SK-N-SH (cell line): ENCODE measurements at regions not wholly inside any gene's neighbourhood (a gene's known extent, or its start where the extent isn't known, plus 50 kb on each side); places are given as distances from the start of the nearest gene placed in this dataset.
"Not testable (repeated sequence)": the region's sequence is repeated elsewhere in the genome, so short reads cannot be mapped to it uniquely, and the experiment has no call there.

Source experiments
- CTCF ChIA-PET: fragments of 300-600, 350-600 bp; formaldehyde crosslinking; extraction: SDS; loops from one replicate; lab custom pipeline; 2021; lab: Yijun Ruan, JAX
- POLR2A ChIA-PET: fragments of 350-600 bp; sonication (Branson Sonifier 250); formaldehyde crosslinking; extraction: SDS; loops from one replicate; lab custom pipeline; 2020; ENCODE audit warnings: antibody characterized with exemption, inconsistent platforms; lab: Yijun Ruan, JAX
- DNase-seq: peaks from one replicate; pipeline ENCODE4 v3.0.0; 2012
- H2AFZ ChIP-seq: fragments of 200-600 bp; sonication (generic); 2 replicates; pipeline ENCODE4 v1.8.1; 2016; ENCODE audit warnings: antibody characterized with exemption, mild to moderate bottlenecking, low read depth
- H3F3A ChIP-seq: fragments of 200-600 bp; sonication (generic); replicated peaks from 2 replicates; pipeline ENCODE3; 2016; ENCODE audit warnings: antibody characterized with exemption, mild to moderate bottlenecking; ENCODE audit not compliant: insufficient read depth
- H3K27ac ChIP-seq, 2 experiments: fragments of 200-500 bp in 1 of 2; fragments of 200-600 bp in 1 of 2; sonication (Bioruptor generic) in 1 of 2; sonication (generic), shearing (Covaris generic) in 1 of 2; 2 replicates each; pipeline versions ENCODE4 v1.5.1 to v1.6.1; 2014 to 2016; ENCODE audit warnings: low read depth in 2 of 2, inconsistent platforms in 1 of 2, low read length in 1 of 2, mild to moderate bottlenecking in 1 of 2, mixed read lengths in 1 of 2
- H3K27me3 ChIP-seq: fragments of 200-600 bp; sonication (generic), shearing (Covaris generic); 2 replicates; pipeline ENCODE4 v1.6.1; 2016; ENCODE audit warnings: mixed run types; ENCODE audit not compliant: insufficient read depth
- H3K36me3 ChIP-seq, 2 experiments: fragments of 200-500 bp in 1 of 2; fragments of 200-600 bp in 1 of 2; sonication (Bioruptor generic) in 1 of 2; sonication (generic) in 1 of 2; replicated peaks in 1 of 2; 2 replicates each; pipeline versions ENCODE3 to v1.5.1; 2014 to 2016; ENCODE audit warnings: low read length in 1 of 2, mild to moderate bottlenecking in 1 of 2; ENCODE audit not compliant: insufficient read depth in 2 of 2, control insufficient read depth in 1 of 2
- H3K4me1 ChIP-seq, 2 experiments: fragments of 200-500 bp in 1 of 2; fragments of 200-600 bp in 1 of 2; sonication (Bioruptor generic) in 1 of 2; sonication (generic), shearing (Covaris generic) in 1 of 2; 2 replicates each; pipeline versions ENCODE4 v1.5.1 to v1.6.1; 2014 to 2016; ENCODE audit warnings: low read depth in 1 of 2, low read length in 1 of 2, mixed run types in 1 of 2; ENCODE audit not compliant: insufficient read depth in 2 of 2, control insufficient read depth in 1 of 2
- H3K4me2 ChIP-seq: fragments of 200-600 bp; sonication (generic), shearing (Covaris generic); 2 replicates; pipeline ENCODE4 v1.6.1; 2017; ENCODE audit warnings: mixed run types
- H3K4me3 ChIP-seq, 2 experiments: fragments of 200-500 bp in 1 of 2; fragments of 200-600 bp in 1 of 2; sonication (Bioruptor generic) in 1 of 2; sonication (generic), shearing (Covaris generic) in 1 of 2; 2 replicates each; pipeline versions ENCODE4 v1.5.1 to v1.8.1; 2014 to 2016; ENCODE audit warnings: low read depth in 2 of 2, inconsistent platforms in 1 of 2, low read length in 1 of 2, mild to moderate bottlenecking in 1 of 2, mixed read lengths in 1 of 2, moderate library complexity in 1 of 2
- H3K79me2 ChIP-seq: fragments of 200-600 bp; sonication (generic); 2 replicates; pipeline ENCODE4 v1.8.1; 2017; ENCODE audit warnings: mild to moderate bottlenecking; ENCODE audit not compliant: insufficient read depth
- H3K9ac ChIP-seq: fragments of 200-600 bp; sonication (generic); 2 replicates; pipeline ENCODE4 v1.6.1; 2017; ENCODE audit warnings: mixed run types
- H3K9me2 ChIP-seq: fragments of 200-600 bp; sonication (generic); 2 replicates; pipeline ENCODE4 v1.6.1; 2017; ENCODE audit warnings: mixed run types
- H3K9me3 ChIP-seq: fragments of 200-600 bp; sonication (generic); 2 replicates; pipeline ENCODE4 v1.6.1; 2017; ENCODE audit warnings: mixed run types, mild to moderate bottlenecking, moderate library complexity
- H4K20me1 ChIP-seq: fragments of 200-600 bp; sonication (generic); 2 replicates; pipeline ENCODE4 v1.6.1; 2017; ENCODE audit warnings: mild to moderate bottlenecking, mixed run types; ENCODE audit not compliant: insufficient read depth
- FOXM1 ChIP-seq: IDR thresholded peaks from 2 replicates; pipeline ENCODE4 v1.4.0; 2012; ENCODE audit warnings: low read depth, mild to moderate bottlenecking
- GABPA ChIP-seq: IDR thresholded peaks from 2 replicates; pipeline ENCODE4 v1.4.0; 2012; ENCODE audit warnings: low read depth, mild to moderate bottlenecking
- GATA2 ChIP-seq: sonication (generic); formaldehyde crosslinking; IDR thresholded peaks from 2 replicates; pipeline ENCODE4 v1.5.0; 2020; ENCODE audit warnings: mild to moderate bottlenecking, missing genetic modification reagents
- MEF2A ChIP-seq: IDR thresholded peaks from 2 replicates; pipeline ENCODE4 v1.4.0; 2012; ENCODE audit warnings: low read depth, borderline replicate concordance
- MXI1 ChIP-seq: IDR thresholded peaks from 2 replicates; pipeline ENCODE4 v1.6.1; 2012; ENCODE audit warnings: mild to moderate bottlenecking, low read depth, low read length, improper control_type of control experiment
- NFIC ChIP-seq: IDR thresholded peaks from 2 replicates; pipeline ENCODE4 v1.4.0; 2012; ENCODE audit warnings: borderline replicate concordance
- NRF1 ChIP-seq: IDR thresholded peaks from 2 replicates; pipeline ENCODE4 v1.6.1; 2012; ENCODE audit warnings: low read depth, mild to moderate bottlenecking, low read length
- POLR2AphosphoS5 ChIP-seq: IDR thresholded peaks from 2 replicates; pipeline ENCODE4 v1.6.1; 2012; ENCODE audit warnings: low read depth, low read length
- RFX5 ChIP-seq: IDR thresholded peaks from 2 replicates; pipeline ENCODE4 v1.6.1; 2012; ENCODE audit warnings: mild to moderate bottlenecking, improper control_type of control experiment, low read length
- SIN3A ChIP-seq: IDR thresholded peaks from 2 replicates; pipeline ENCODE4 v1.6.1; 2012; ENCODE audit warnings: low read depth, mild to moderate bottlenecking, low read length, moderate library complexity, borderline replicate concordance
- YY1 ChIP-seq: IDR thresholded peaks from 2 replicates; pipeline ENCODE4 v1.4.0; 2012; ENCODE audit warnings: low read depth, mild to moderate bottlenecking
- WGBS: methylation state at CpG from one replicate; pipeline ENCODE4 v1.1.6; 2017; ENCODE audit warnings: low lambda C conversion rate; 5-methylcytosine and 5-hydroxymethylcytosine counted together
- TF ChIP-seq, protein P1 (sequence below): fragments of 200-600 bp; sonication (generic); IDR thresholded peaks from 2 replicates; pipeline ENCODE4 v1.6.1; 2017; ENCODE audit warnings: antibody characterized with exemption, mild to moderate bottlenecking, moderate library complexity
- TF ChIP-seq, protein P2 (sequence below): IDR thresholded peaks from 2 replicates; pipeline ENCODE4 v1.4.0; 2012; ENCODE audit warnings: low read depth, borderline replicate concordance
- TF ChIP-seq, protein P3 (sequence below): fragments of 150-350 bp; IDR thresholded peaks from 2 replicates; pipeline ENCODE4 v1.6.1; 2016; ENCODE audit warnings: mild to moderate bottlenecking, low read depth, low read length
- TF ChIP-seq, protein P4 (sequence below): IDR thresholded peaks from 2 replicates; pipeline ENCODE4; 2012
- TF ChIP-seq, protein P5 (sequence below): IDR thresholded peaks from 2 replicates; pipeline ENCODE4 v1.6.1; 2012; ENCODE audit warnings: mild to moderate bottlenecking, low read depth, low read length, moderate library complexity
- TF ChIP-seq, protein P6 (sequence below): IDR thresholded peaks from 2 replicates; pipeline ENCODE4 v1.4.0; 2012; ENCODE audit warnings: low read depth

DNA sequence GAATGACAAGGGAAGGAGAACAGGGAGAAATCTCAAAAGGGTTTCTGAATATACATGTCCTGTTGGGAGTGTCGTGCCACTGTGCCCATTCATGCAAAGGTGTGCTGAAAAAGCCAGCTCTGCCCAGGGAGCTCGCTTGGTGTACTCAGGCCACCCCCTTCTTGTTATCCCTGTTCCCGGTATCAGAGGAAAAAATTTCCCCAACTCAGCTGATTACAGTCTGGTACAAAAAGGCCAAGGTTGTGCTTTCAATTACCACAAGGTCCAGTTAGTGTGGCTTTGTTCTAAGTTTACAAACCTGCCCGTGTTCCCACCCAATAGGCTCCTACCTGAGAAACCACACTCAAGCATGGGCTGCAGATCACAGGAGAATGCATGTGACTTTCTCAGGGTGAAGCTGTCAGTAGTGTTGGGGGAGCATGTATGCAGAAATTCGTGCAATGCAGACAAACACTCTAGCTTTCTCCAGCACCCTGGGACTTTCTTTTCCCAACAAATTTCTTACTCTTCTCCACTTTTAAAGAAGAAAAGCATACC, 648.5 kb downstream of the NR2F2 start (continued):
- TF ChIP-seq, protein P1, sequence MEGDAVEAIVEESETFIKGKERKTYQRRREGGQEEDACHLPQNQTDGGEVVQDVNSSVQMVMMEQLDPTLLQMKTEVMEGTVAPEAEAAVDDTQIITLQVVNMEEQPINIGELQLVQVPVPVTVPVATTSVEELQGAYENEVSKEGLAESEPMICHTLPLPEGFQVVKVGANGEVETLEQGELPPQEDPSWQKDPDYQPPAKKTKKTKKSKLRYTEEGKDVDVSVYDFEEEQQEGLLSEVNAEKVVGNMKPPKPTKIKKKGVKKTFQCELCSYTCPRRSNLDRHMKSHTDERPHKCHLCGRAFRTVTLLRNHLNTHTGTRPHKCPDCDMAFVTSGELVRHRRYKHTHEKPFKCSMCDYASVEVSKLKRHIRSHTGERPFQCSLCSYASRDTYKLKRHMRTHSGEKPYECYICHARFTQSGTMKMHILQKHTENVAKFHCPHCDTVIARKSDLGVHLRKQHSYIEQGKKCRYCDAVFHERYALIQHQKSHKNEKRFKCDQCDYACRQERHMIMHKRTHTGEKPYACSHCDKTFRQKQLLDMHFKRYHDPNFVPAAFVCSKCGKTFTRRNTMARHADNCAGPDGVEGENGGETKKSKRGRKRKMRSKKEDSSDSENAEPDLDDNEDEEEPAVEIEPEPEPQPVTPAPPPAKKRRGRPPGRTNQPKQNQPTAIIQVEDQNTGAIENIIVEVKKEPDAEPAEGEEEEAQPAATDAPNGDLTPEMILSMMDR: no peak
- TF ChIP-seq RFX5 (no peak), MXI1 (no peak), POLR2AphosphoS5 (no peak)
- TF ChIP-seq, protein P2, sequence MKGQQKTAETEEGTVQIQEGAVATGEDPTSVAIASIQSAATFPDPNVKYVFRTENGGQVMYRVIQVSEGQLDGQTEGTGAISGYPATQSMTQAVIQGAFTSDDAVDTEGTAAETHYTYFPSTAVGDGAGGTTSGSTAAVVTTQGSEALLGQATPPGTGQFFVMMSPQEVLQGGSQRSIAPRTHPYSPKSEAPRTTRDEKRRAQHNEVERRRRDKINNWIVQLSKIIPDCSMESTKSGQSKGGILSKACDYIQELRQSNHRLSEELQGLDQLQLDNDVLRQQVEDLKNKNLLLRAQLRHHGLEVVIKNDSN: no peak

DNA sequence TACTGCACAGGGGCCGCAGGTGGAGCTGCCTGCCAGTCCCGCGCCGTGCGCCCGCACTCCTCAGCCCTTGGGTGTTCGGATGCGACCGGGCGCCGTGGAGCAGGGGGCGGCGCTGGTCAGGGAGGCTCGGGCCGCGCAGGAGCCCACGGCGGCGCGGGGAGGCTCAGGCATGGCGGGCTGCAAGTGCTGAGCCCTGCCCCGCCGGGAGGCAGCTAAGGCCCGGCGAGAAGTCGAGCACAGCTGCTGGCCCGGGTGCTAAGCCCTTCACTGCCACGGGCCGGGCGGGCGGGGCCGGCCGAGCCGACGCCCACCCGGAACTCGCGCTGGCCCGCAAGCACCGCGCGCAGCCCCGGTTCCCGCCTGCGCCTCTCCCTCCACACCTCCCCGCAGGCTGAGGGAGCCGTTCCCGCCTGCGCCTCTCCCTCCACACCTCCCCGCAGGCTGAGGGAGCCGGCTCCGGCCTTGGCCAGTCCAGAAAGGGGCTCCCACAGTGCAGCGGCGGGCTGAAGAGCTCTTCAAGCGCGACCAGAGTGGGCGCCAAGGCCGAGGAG, 653.7 kb downstream of the NR2F2 start:
- H3F3A ChIP-seq, H3K27me3 ChIP-seq, H3K4me1 ChIP-seq, H3K36me3 ChIP-seq, H2AFZ ChIP-seq, H3K9me3 ChIP-seq, DNase-seq, H3K9me2 ChIP-seq, H3K4me3 ChIP-seq, POLR2A ChIA-PET, H3K4me2 ChIP-seq, CTCF ChIA-PET, H3K9ac ChIP-seq, H4K20me1 ChIP-seq, H3K79me2 ChIP-seq, H3K27ac ChIP-seq: not testable (repeated sequence)
- 22% methylated on average over 23 of the region's 58 CpGs for WGBS

DNA sequence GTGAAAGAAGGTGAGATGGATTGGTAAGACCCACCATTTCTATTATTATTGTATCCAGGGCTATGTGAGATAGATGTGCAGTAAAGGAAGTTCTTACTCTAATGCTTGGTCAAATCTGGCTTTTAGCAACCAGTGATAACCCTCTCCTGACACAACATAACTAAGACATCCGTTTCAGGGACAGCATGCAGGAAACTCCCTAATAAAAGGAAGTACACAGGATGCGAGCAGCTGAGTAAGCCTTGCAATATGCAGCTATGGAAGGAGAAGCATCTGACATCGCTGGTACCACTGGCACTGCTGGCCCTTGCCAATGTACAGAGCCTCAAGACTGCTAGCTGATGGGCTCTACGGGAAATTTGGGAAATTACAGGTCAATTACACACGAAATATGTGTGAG, 662.3 kb downstream of the NR2F2 start:
- H3K36me3 ChIP-seq: no peaks in the 10 kb centered on the region
- H3K4me2 ChIP-seq: no peak overlapping the region
- no peak overlapping the region for H2AFZ ChIP-seq
- H4K20me1 ChIP-seq: no peaks in the 10 kb centered on the region
- peaks cover 5% of the 10 kb centered on the region; the same call in 1 of the 2 replicates for H3K9me3 ChIP-seq
- ChIA-PET POLR2A (no interaction called here), CTCF (no interaction called here)
- no peaks in the 10 kb centered on the region for H3K79me2 ChIP-seq
- H3K4me3 ChIP-seq: no peak overlapping the region
- no peak for TF ChIP-seq GABPA
- no peak for TF ChIP-seq NFIC
- TF ChIP-seq, protein P3, sequence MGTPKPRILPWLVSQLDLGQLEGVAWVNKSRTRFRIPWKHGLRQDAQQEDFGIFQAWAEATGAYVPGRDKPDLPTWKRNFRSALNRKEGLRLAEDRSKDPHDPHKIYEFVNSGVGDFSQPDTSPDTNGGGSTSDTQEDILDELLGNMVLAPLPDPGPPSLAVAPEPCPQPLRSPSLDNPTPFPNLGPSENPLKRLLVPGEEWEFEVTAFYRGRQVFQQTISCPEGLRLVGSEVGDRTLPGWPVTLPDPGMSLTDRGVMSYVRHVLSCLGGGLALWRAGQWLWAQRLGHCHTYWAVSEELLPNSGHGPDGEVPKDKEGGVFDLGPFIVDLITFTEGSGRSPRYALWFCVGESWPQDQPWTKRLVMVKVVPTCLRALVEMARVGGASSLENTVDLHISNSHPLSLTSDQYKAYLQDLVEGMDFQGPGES: no peak
- no peak for TF ChIP-seq RFX5
- no peak for TF ChIP-seq MEF2A
- TF ChIP-seq SIN3A: no peak
- no peak for TF ChIP-seq FOXM1
- TF ChIP-seq, protein P4, sequence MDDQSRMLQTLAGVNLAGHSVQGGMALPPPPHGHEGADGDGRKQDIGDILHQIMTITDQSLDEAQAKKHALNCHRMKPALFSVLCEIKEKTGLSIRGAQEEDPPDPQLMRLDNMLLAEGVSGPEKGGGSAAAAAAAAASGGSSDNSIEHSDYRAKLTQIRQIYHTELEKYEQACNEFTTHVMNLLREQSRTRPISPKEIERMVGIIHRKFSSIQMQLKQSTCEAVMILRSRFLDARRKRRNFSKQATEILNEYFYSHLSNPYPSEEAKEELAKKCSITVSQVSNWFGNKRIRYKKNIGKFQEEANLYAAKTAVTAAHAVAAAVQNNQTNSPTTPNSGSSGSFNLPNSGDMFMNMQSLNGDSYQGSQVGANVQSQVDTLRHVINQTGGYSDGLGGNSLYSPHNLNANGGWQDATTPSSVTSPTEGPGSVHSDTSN: no peak
- no peak for TF ChIP-seq GATA2 (CRISPR knock-in tag)
- TF ChIP-seq YY1: no peak
- TF ChIP-seq, protein P5, sequence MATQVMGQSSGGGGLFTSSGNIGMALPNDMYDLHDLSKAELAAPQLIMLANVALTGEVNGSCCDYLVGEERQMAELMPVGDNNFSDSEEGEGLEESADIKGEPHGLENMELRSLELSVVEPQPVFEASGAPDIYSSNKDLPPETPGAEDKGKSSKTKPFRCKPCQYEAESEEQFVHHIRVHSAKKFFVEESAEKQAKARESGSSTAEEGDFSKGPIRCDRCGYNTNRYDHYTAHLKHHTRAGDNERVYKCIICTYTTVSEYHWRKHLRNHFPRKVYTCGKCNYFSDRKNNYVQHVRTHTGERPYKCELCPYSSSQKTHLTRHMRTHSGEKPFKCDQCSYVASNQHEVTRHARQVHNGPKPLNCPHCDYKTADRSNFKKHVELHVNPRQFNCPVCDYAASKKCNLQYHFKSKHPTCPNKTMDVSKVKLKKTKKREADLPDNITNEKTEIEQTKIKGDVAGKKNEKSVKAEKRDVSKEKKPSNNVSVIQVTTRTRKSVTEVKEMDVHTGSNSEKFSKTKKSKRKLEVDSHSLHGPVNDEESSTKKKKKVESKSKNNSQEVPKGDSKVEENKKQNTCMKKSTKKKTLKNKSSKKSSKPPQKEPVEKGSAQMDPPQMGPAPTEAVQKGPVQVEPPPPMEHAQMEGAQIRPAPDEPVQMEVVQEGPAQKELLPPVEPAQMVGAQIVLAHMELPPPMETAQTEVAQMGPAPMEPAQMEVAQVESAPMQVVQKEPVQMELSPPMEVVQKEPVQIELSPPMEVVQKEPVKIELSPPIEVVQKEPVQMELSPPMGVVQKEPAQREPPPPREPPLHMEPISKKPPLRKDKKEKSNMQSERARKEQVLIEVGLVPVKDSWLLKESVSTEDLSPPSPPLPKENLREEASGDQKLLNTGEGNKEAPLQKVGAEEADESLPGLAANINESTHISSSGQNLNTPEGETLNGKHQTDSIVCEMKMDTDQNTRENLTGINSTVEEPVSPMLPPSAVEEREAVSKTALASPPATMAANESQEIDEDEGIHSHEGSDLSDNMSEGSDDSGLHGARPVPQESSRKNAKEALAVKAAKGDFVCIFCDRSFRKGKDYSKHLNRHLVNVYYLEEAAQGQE: no peak
- TF ChIP-seq, protein P6, sequence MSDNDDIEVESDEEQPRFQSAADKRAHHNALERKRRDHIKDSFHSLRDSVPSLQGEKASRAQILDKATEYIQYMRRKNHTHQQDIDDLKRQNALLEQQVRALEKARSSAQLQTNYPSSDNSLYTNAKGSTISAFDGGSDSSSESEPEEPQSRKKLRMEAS: no peak
- TF ChIP-seq NRF1: no peak
- H3K4me1 ChIP-seq: no peaks in the 10 kb centered on the region
- no peaks in the 10 kb centered on the region for H3F3A ChIP-seq
- no peaks in the 10 kb centered on the region for H3K9me2 ChIP-seq
- H3K9ac ChIP-seq: no peak overlapping the region
- H3K27ac ChIP-seq: no peak overlapping the region
- no peak for DNase-seq
- H3K27me3 ChIP-seq: no peaks in the 10 kb centered on the region
- 1% methylated on average over 5 of the region's 5 CpGs for WGBS
